Gastroesophageal sphincter (tissue), 4 donors: ENCODE measurements at regions not wholly inside any gene's neighbourhood (a gene's known extent, or its start where the extent isn't known, plus 50 kb on each side); places are given as distances from the start of the nearest gene placed in this dataset.

Source experiments
- ATAC-seq: fragments of 150-250 bp; one replicate; pipeline ENCODE4 v1.9.1; 2016; ENCODE audit warnings: mild to moderate bottlenecking, moderate library complexity
- H3K27ac ChIP-seq, 4 donors: fragments of 200-600 bp; sonication (generic) in 3 of 4; 1 replicate in 3 of 4; 2 replicates in 1 of 4; pipeline ENCODE4 v1.5.1; 2016 to 2019
- H3K27me3 ChIP-seq: fragments of 200-600 bp; sonication (generic); one replicate; pipeline ENCODE4 v1.5.1; 2019
- H3K36me3 ChIP-seq, 2 donors: fragments of 200-600 bp; sonication (generic); one replicate each; pipeline ENCODE4 v1.5.1; 2019; ENCODE audit warnings: control low read depth in 1 of 2
- H3K4me1 ChIP-seq, 3 donors: fragments of 200-600 bp; sonication (generic); 1 replicate in 2 of 3; 2 replicates in 1 of 3; pipeline ENCODE4 v1.5.1; 2016 to 2019; ENCODE audit warnings: control low read depth in 2 of 3
- H3K4me3 ChIP-seq, 2 donors: fragments of 200-600 bp; sonication (generic); one replicate each; pipeline ENCODE4 v1.5.1; 2019; ENCODE audit warnings: mild to moderate bottlenecking in 1 of 2, moderate library complexity in 1 of 2
- H3K9me3 ChIP-seq, 3 donors: fragments of 200-600 bp; sonication (generic); one replicate each; pipeline ENCODE4 v1.5.1; 2017 to 2019; ENCODE audit warnings: control low read depth in 2 of 3
- CTCF ChIP-seq, 4 experiments: fragments of 200-600 bp in 2 of 4; fragments of 450-650 bp in 2 of 4; sonication (generic) in 1 of 4; IDR thresholded peaks; one replicate each; pipeline ENCODE4 v1.5.1; 2017 to 2019; ENCODE audit warnings: antibody characterized with exemption in 4 of 4, mild to moderate bottlenecking in 2 of 4, moderate library complexity in 2 of 4
- EP300 ChIP-seq: sonication (generic); formaldehyde crosslinking; IDR thresholded peaks from one replicate; pipeline ENCODE4 v1.6.1; 2017; ENCODE audit warnings: antibody characterized with exemption, mild to moderate bottlenecking
- POLR2A ChIP-seq, 2 donors: fragments of 450-650 bp; IDR thresholded peaks; one replicate each; pipeline ENCODE4 v1.6.1; 2017; ENCODE audit warnings: antibody characterized with exemption in 2 of 2, mild to moderate bottlenecking in 2 of 2, moderate library complexity in 1 of 2
- POLR2AphosphoS5 ChIP-seq: sonication (generic); formaldehyde crosslinking; IDR thresholded peaks from one replicate; pipeline ENCODE4 v1.6.1; 2017; ENCODE audit warnings: antibody characterized with exemption
- WGBS, 2 donors: methylation state at CpG; one replicate each; pipeline ENCODE4 v1.1.5; 2018; ENCODE audit warnings: low coverage in 1 of 2; 5-methylcytosine and 5-hydroxymethylcytosine counted together

- ATAC-seq = no peak
- WGBS, 2 donors = 51 to 59% methylated on average over 2 of the region's 2 CpGs
- Histone ChIP-seq H3K4me3 (no peak overlapping the region), H3K9me3 (no peaks in the 10 kb centered on the region), H3K36me3 (no peaks in the 10 kb centered on the region), H3K27me3 (no peaks in the 10 kb centered on the region), H3K4me1 (no peaks in the 10 kb centered on the region), H3K27ac (no peak overlapping the region)
- TF ChIP-seq CTCF (IDR thresholded peaks at IDR 0.05) (no peak), POLR2A (IDR thresholded peaks at IDR 0.05) (no peak), POLR2AphosphoS5 (no peak), EP300 (no peak)
These were observed 98.2 kb downstream of the KLF5 start for GRCh38 chr13:73157031-73157430.

GRCh38 chr13:73146707-73147106 is 87.9 kb downstream of the KLF5 start:
- 100% methylated on average over 1 to 2 of the region's 2 CpGs for WGBS, 2 donors
- no peaks in the 10 kb centered on the region for H3K36me3 ChIP-seq
- H3K27ac ChIP-seq = no peak overlapping the region

DNA sequence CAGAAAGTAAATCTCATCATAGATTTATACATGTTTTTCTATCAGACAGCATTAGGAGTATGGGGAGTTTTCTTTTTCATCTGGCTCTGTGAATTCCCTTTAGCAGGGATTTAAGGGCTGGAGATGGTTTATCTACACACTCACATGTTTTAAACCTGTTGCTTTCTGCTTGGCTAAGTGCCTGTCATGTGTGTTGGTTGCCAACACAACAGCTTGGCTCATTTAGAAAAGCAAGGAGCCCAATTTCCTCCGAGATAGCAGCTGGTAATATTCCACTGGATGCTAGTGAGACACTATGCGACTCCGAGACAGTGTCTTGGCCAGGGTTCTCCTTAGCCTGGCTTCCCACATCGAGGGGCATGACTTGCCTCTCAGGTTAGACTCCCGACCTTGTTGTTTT is 83.3 kb downstream of the KLF5 start:
- WGBS, 2 donors = 33 to 45% methylated on average over 4 to 5 of the region's 5 CpGs
- no peak for ATAC-seq
- no peaks in the 10 kb centered on the region for H3K27me3 ChIP-seq

More at GRCh38 chr13:73146707-73147106, 87.9 kb downstream of the KLF5 start:
- Histone ChIP-seq H3K4me3 (no peak overlapping the region), H3K27me3 (no peaks in the 10 kb centered on the region), H3K9me3 (no peaks in the 10 kb centered on the region), H3K4me1 (peaks cover 0 to 1% (median 0%) of the 10 kb centered on the region in 3 donors)
- TF ChIP-seq POLR2A (IDR thresholded peaks at IDR 0.05) (no peak), EP300 (no peak), CTCF (IDR thresholded peaks at IDR 0.05) (no peak), POLR2AphosphoS5 (no peak)
- no peak for ATAC-seq

DNA sequence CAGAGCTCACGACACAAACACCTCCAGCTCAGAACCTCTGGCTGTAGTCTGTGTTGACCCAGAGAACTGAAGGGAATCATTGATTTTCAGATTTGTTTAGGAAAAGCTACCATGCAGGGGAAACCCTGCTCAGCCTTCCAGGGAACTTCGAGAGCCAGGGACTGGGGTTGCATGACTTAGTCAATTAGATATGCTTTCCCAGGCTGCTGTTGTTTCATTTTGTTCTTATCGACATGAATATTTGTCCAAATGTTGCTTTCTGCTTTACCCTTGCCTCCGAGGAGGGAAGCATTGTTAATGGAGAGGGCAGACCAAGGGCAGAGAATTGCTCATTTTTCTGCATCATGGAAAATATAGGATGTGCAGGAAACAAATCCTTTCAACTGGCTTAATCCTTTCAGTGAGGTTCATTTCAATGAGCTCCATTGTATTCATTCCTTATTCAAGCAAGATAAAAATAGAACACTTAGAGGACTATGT is 82.5 kb downstream of the KLF5 start:
- TF ChIP-seq CTCF (IDR thresholded peaks at IDR 0.05) = no peak
- TF ChIP-seq POLR2A (IDR thresholded peaks at IDR 0.05) = no peak
- TF ChIP-seq POLR2AphosphoS5 = no peak
- TF ChIP-seq EP300 = no peak
- 31 to 32% methylated on average over 4 of the region's 4 CpGs for WGBS, 2 donors
- H3K9me3 ChIP-seq = no peaks in the 10 kb centered on the region
- H3K4me3 ChIP-seq = no peak overlapping the region
- H3K27me3 ChIP-seq = no peaks in the 10 kb centered on the region
- H3K27ac ChIP-seq = no peak overlapping the region
- no peaks in the 10 kb centered on the region for H3K36me3 ChIP-seq
- no peak for ATAC-seq
- peaks cover 0 to 11% (median 0%) of the 10 kb centered on the region in 3 donors for H3K4me1 ChIP-seq

More for the DNA sequence above, 83.3 kb downstream of the KLF5 start:
- Histone ChIP-seq H3K27ac (no peak overlapping the region), H3K4me3 (no peak overlapping the region), H3K36me3 (no peaks in the 10 kb centered on the region), H3K4me1 (peaks cover 0 to 11% (median 0%) of the 10 kb centered on the region in 3 donors), H3K9me3 (no peaks in the 10 kb centered on the region)
- TF ChIP-seq POLR2A (IDR thresholded peaks at IDR 0.05) (no peak), CTCF (IDR thresholded peaks at IDR 0.05) (no peak), EP300 (no peak), POLR2AphosphoS5 (no peak)

DNA sequence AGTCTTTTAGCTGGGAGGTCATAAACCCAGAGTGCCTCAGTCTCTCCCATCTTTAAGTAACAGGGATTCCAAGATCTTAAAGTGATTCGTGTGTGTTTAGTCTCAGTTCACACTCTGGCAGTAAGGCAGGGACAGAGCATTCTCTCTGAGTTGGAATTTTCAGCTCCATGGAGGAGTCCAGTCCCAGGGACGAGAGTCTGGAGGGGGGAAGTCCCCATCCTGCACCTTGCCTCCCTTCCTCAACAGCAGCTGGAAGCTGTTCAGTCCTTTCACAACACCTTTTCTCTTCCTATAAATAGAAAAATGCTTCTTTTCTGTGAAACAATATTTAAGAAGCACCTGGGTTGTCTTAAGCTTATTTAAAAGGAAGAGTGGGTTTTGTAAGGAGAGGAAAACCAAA is 82.0 kb downstream of the KLF5 start:
- Histone ChIP-seq H3K4me3 (no peak overlapping the region), H3K27ac (no peak overlapping the region)
- 33 to 37% methylated on average over 2 of the region's 2 CpGs for WGBS, 2 donors

More for the DNA sequence above, 82.0 kb downstream of the KLF5 start:
- ATAC-seq = no peak
- Histone ChIP-seq H3K27me3 (no peaks in the 10 kb centered on the region), H3K36me3 (no peaks in the 10 kb centered on the region), H3K9me3 (no peaks in the 10 kb centered on the region), H3K4me1 (peaks cover 0 to 11% (median 0%) of the 10 kb centered on the region in 3 donors)
- TF ChIP-seq POLR2A (IDR thresholded peaks at IDR 0.05) (no peak), EP300 (no peak), POLR2AphosphoS5 (no peak), CTCF (IDR thresholded peaks at IDR 0.05) (no peak)
